ENCODE measurements at regions not wholly inside any gene's neighbourhood (a gene's known extent, or its start where the extent isn't known, plus 50 kb on each side); places are given as distances from the start of the nearest gene placed in this dataset.

GRCh38 chr14:70266157-70266556, 77.4 kb upstream of the SLC8A3 start:
- no peak for ATAC-seq
- H3K4me1 ChIP-seq (ENCODE audit: control insufficient read depth in 1 of 2, insufficient read depth in 2 of 2, low read length in 2 of 2) = no peaks in the 10 kb centered on the region
- no peak overlapping the region for H3K27ac ChIP-seq (ENCODE audit: low read depth, low read length)
- no peak overlapping the region for H3K9ac ChIP-seq (ENCODE audit: low read length)
- RAD21 ChIA-PET (ENCODE audit: low non-redundant PET in 1 of 2, low total read pairs in 2 of 2, uncharacterized antibody in 2 of 2, unreplicated experiment in 2 of 2) = no interaction called here
- H3K9me3 ChIP-seq (ENCODE audit: control insufficient read depth in 1 of 2, insufficient read depth in 1 of 2, low read depth in 1 of 2, low read length in 2 of 2) = no peaks in the 10 kb centered on the region
- POLR2A ChIA-PET = no interaction called here
- H3K4me3 ChIP-seq (replicated peaks in 1 of 2; ENCODE audit: low read depth in 1 of 2, low read length in 2 of 2) = no peak overlapping the region
- CTCF ChIA-PET = no interaction called here
- no peaks in the 10 kb centered on the region for H3K36me3 ChIP-seq (ENCODE audit: control insufficient read depth in 1 of 2, insufficient read depth in 2 of 2, low read length in 2 of 2)
- BruUV-seq (replicated peaks) = no TSS peak
- H3K4me2 ChIP-seq (ENCODE audit: low read length) = no peak overlapping the region
- H4K20me1 ChIP-seq (ENCODE audit: insufficient read depth) = no peaks in the 10 kb centered on the region
- H3K27me3 ChIP-seq (ENCODE audit: insufficient read depth, low read length) = 0 out of 2 replicates have a peak, but pooled peaks cover 3% of the 10 kb centered on the region
- intact Hi-C loops (cut with micrococcal nuclease) = no loop called here
- no peaks in the 10 kb centered on the region for H3K79me2 ChIP-seq (ENCODE audit: insufficient read depth, low read length)
- TF ChIP-seq ZNF274 (IDR thresholded peaks at IDR 0.05; ENCODE audit: low read depth, low read length) = no peak
- TF ChIP-seq, protein P1, sequence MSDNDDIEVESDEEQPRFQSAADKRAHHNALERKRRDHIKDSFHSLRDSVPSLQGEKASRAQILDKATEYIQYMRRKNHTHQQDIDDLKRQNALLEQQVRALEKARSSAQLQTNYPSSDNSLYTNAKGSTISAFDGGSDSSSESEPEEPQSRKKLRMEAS (IDR thresholded peaks at IDR 0.05) = no peak
- TF ChIP-seq SRF (IDR thresholded peaks at IDR 0.05; ENCODE audit: low read depth) = no peak
- TF ChIP-seq RAD21 (IDR thresholded peaks at IDR 0.05; ENCODE audit: low read depth) = no peak
- TF ChIP-seq, protein P2, sequence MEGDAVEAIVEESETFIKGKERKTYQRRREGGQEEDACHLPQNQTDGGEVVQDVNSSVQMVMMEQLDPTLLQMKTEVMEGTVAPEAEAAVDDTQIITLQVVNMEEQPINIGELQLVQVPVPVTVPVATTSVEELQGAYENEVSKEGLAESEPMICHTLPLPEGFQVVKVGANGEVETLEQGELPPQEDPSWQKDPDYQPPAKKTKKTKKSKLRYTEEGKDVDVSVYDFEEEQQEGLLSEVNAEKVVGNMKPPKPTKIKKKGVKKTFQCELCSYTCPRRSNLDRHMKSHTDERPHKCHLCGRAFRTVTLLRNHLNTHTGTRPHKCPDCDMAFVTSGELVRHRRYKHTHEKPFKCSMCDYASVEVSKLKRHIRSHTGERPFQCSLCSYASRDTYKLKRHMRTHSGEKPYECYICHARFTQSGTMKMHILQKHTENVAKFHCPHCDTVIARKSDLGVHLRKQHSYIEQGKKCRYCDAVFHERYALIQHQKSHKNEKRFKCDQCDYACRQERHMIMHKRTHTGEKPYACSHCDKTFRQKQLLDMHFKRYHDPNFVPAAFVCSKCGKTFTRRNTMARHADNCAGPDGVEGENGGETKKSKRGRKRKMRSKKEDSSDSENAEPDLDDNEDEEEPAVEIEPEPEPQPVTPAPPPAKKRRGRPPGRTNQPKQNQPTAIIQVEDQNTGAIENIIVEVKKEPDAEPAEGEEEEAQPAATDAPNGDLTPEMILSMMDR (IDR thresholded peaks at IDR 0.05 in 2 of 3, conservative IDR thresholded peaks at IDR 0.05 in 1 of 3; ENCODE audit: borderline replicate concordance in 1 of 3, insufficient read depth in 1 of 3, low read depth in 2 of 3, low read length in 2 of 3) = no peak
- TF ChIP-seq YY1 (IDR thresholded peaks at IDR 0.05; ENCODE audit: extremely low read depth, insufficient replicate concordance, low read depth, low read length) = no peak
- TF ChIP-seq CEBPB (IDR thresholded peaks at IDR 0.05; ENCODE audit: low read depth) = no peak
- no peak for TF ChIP-seq SP1 (IDR thresholded peaks at IDR 0.05; ENCODE audit: low read depth)
- TF ChIP-seq, protein P3, sequence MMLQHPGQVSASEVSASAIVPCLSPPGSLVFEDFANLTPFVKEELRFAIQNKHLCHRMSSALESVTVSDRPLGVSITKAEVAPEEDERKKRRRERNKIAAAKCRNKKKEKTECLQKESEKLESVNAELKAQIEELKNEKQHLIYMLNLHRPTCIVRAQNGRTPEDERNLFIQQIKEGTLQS (IDR thresholded peaks at IDR 0.05) = no peak
- no peak for DNase-seq (ENCODE audit: low read depth, low spot score)
- no peaks in the 10 kb centered on the region for H3K9me2 ChIP-seq (ENCODE audit: insufficient read depth)
- H2AFZ ChIP-seq (ENCODE audit: low read depth, low read length, poor library complexity, severe bottlenecking) = no peak overlapping the region
